WTC11 (cell line): ENCODE measurements at regions not wholly inside any gene's neighbourhood (a gene's known extent, or its start where the extent isn't known, plus 50 kb on each side); places are given as distances from the start of the nearest gene placed in this dataset.

ENCODE experiments used
- ATAC-seq: fragments of 200-7000 bp; cut with Tn5 transposase; 2 replicates; pipeline ENCODE4 v1.10.0; 2021; ENCODE audit warnings: mild to moderate bottlenecking, moderate library complexity
- CTCF ChIA-PET: fragments of 300-600 bp; sonication (Branson Sonifier 250); formaldehyde crosslinking; loops from one replicate; lab custom pipeline; 2021; ENCODE audit warnings: antibody characterized with exemption; lab: Charles Lee
- POLR2A ChIA-PET: fragments of 350-600 bp; sonication (Branson Sonifier 250); formaldehyde crosslinking; loops from one replicate; lab custom pipeline; 2021; ENCODE audit warnings: antibody characterized with exemption; lab: Charles Lee
- DNase-seq: peaks from one replicate; pipeline ENCODE4 v3.0.0; 2021; ENCODE audit warnings: low spot score
- H3K27ac Mint-ChIP-seq: 2 replicates; pipeline ENCODE4 v1.8.0; 2021; ENCODE audit warnings: mixed read lengths
- H3K27me3 Mint-ChIP-seq: 2 replicates; pipeline ENCODE4 v1.8.0; 2021; ENCODE audit warnings: low read depth, mild to moderate bottlenecking, moderate library complexity, mixed read lengths
- H3K36me3 Mint-ChIP-seq: 2 replicates; pipeline ENCODE4 v1.8.0; 2021; ENCODE audit warnings: mixed read lengths
- H3K4me1 Mint-ChIP-seq: 2 replicates; pipeline ENCODE4 v1.8.0; 2022; ENCODE audit warnings: mixed read lengths
- H3K4me3 Mint-ChIP-seq: 2 replicates; pipeline ENCODE4 v1.8.0; 2021; ENCODE audit warnings: mild to moderate bottlenecking, moderate library complexity, mixed read lengths
- H3K9me3 Mint-ChIP-seq: 2 replicates; pipeline ENCODE4 v1.8.0; 2021; ENCODE audit warnings: mixed read lengths
- ATF1 ChIP-seq: sonication (generic); formaldehyde crosslinking; IDR thresholded peaks from 2 replicates; pipeline ENCODE4 v1.8.1; 2023; ENCODE audit warnings: mild to moderate bottlenecking, moderate library complexity, missing genetic modification reagents
- ATF2 ChIP-seq: sonication (generic); formaldehyde crosslinking; IDR thresholded peaks from 2 replicates; pipeline ENCODE4 v1.8.1; 2022; ENCODE audit warnings: low read depth, missing genetic modification reagents, borderline replicate concordance
- CBFB ChIP-seq: sonication (generic); formaldehyde crosslinking; IDR thresholded peaks from 2 replicates; pipeline ENCODE4 v1.8.1; 2022; ENCODE audit warnings: mild to moderate bottlenecking, low read depth, missing genetic modification reagents
- CDX4 ChIP-seq: fragments of 250-450 bp; sonication (Bioruptor Pico); IDR thresholded peaks from 2 replicates; pipeline ENCODE4 v1.9.0; 2021; ENCODE audit warnings: moderate library complexity, mild to moderate bottlenecking, inconsistent platforms, borderline replicate concordance
- CTCF ChIP-seq: fragments of 200-600 bp; IDR thresholded peaks from 2 replicates; pipeline ENCODE4 v1.8.0; 2022; ENCODE audit warnings: antibody characterized with exemption
- E2F4 ChIP-seq: sonication (generic); formaldehyde crosslinking; IDR thresholded peaks from 2 replicates; pipeline ENCODE4 v1.8.1; 2022; ENCODE audit warnings: low read depth, mild to moderate bottlenecking, moderate library complexity, missing genetic modification reagents, borderline replicate concordance
- ELF4 ChIP-seq: sonication (generic); formaldehyde crosslinking; IDR thresholded peaks from 2 replicates; pipeline ENCODE4 v1.8.1; 2022; ENCODE audit warnings: low read depth, mild to moderate bottlenecking, moderate library complexity, missing genetic modification reagents
- FOXK1 ChIP-seq: sonication (generic); formaldehyde crosslinking; IDR thresholded peaks from 2 replicates; pipeline ENCODE4 v1.8.0; 2022; ENCODE audit warnings: mild to moderate bottlenecking, moderate library complexity, missing genetic modification reagents
- FOXP4 ChIP-seq: sonication (generic); formaldehyde crosslinking; IDR thresholded peaks from 2 replicates; pipeline ENCODE4 v1.8.0; 2022; ENCODE audit warnings: mild to moderate bottlenecking, missing genetic modification reagents
- GABPB1 ChIP-seq: sonication (generic); formaldehyde crosslinking; IDR thresholded peaks from 2 replicates; pipeline ENCODE4 v1.8.1; 2023; ENCODE audit warnings: mild to moderate bottlenecking, missing genetic modification reagents
- HMGXB4 ChIP-seq: sonication (generic); formaldehyde crosslinking; IDR thresholded peaks from 2 replicates; pipeline ENCODE4 v1.8.1; 2023; ENCODE audit warnings: mild to moderate bottlenecking, moderate library complexity, missing genetic modification reagents
- MAX ChIP-seq: sonication (generic); formaldehyde crosslinking; IDR thresholded peaks from 2 replicates; pipeline ENCODE4 v1.8.0; 2022; ENCODE audit warnings: mild to moderate bottlenecking, missing genetic modification reagents
- NR2C2 ChIP-seq: sonication (generic); formaldehyde crosslinking; IDR thresholded peaks from 2 replicates; pipeline ENCODE4 v1.8.0; 2022; ENCODE audit warnings: mild to moderate bottlenecking, missing genetic modification reagents
- RORB ChIP-seq: fragments of 250-450 bp; sonication (Bioruptor Pico); IDR thresholded peaks from 2 replicates; pipeline ENCODE4 v1.9.0; 2021; ENCODE audit warnings: mild to moderate bottlenecking
- SOX15 ChIP-seq: fragments of 250-450 bp; sonication (Bioruptor Pico); IDR thresholded peaks from 2 replicates; pipeline ENCODE4 v1.9.0; 2021; ENCODE audit warnings: mild to moderate bottlenecking
- ZBTB43 ChIP-seq: sonication (generic); formaldehyde crosslinking; IDR thresholded peaks from 2 replicates; pipeline ENCODE4 v1.8.1; 2023; ENCODE audit warnings: mild to moderate bottlenecking, missing genetic modification reagents
- ZNF121 ChIP-seq: sonication (generic); formaldehyde crosslinking; IDR thresholded peaks from 2 replicates; pipeline ENCODE4 v1.8.0; 2023; ENCODE audit warnings: missing genetic modification reagents
- ZNF138 ChIP-seq: sonication (generic); formaldehyde crosslinking; conservative IDR thresholded peaks from 2 replicates; pipeline ENCODE4 v1.8.1; 2022; ENCODE audit warnings: mild to moderate bottlenecking, moderate library complexity, missing genetic modification reagents
- ZNF396 ChIP-seq: fragments of 250-450 bp; sonication (Bioruptor Pico); IDR thresholded peaks from 2 replicates; pipeline ENCODE4 v1.8.0; 2021; ENCODE audit warnings: mild to moderate bottlenecking, moderate library complexity, borderline replicate concordance
- ZNF416 ChIP-seq: fragments of 250-450 bp; sonication (Bioruptor Pico); IDR thresholded peaks from 2 replicates; pipeline ENCODE4 v1.9.0; 2021; ENCODE audit warnings: mild to moderate bottlenecking, inconsistent platforms
- ZNF423 ChIP-seq: fragments of 250-450 bp; sonication (Bioruptor Pico); IDR thresholded peaks from 2 replicates; pipeline ENCODE4 v2.1.2; 2022; ENCODE audit warnings: mild to moderate bottlenecking, moderate library complexity

GRCh38 chr18:75730249-75730648 is 302.7 kb upstream of the SMIM21 start:
- ATAC-seq, result no peak
- peaks cover 6% of the 10 kb centered on the region for H3K9me3 Mint-ChIP-seq
- H3K27ac Mint-ChIP-seq, result no peak overlapping the region
- CTCF ChIA-PET, result no interaction called here
- H3K36me3 Mint-ChIP-seq, result peaks cover 3% of the 10 kb centered on the region
- POLR2A ChIA-PET, result interaction anchor here (1.1 kb wide), 1 partner anchor 18 kb away, joined by 3 read pairs; no protein-coding TSS in a partner anchor
- no peak for DNase-seq
- no peak overlapping the region for H3K4me3 Mint-ChIP-seq
- no peaks in the 10 kb centered on the region; the same call in 1 of the 2 replicates for H3K27me3 Mint-ChIP-seq
- TF ChIP-seq ZNF423 (CRISPR knock-in tag), result no peak
- no peak for TF ChIP-seq ELF4
- H3K4me1 Mint-ChIP-seq, result no peaks in the 10 kb centered on the region

GRCh38 chr18:75728621-75729020 is 301.1 kb upstream of the SMIM21 start:
- Mint-ChIP-seq H3K27ac (no peak overlapping the region), H3K36me3 (no peaks in the 10 kb centered on the region), H3K4me3 (no peak overlapping the region), H3K4me1 (peaks cover 2% of the 10 kb centered on the region; the same call in 1 of the 2 replicates), H3K9me3 (peaks cover 3% of the 10 kb centered on the region; the same call in 1 of the 2 replicates), H3K27me3 (no peaks in the 10 kb centered on the region)
- CTCF ChIA-PET, result interaction anchor here (1.1 to 1.3 kb wide), 2 partner anchors 37 to 177 kb away, joined by 3 read pairs; no protein-coding TSS in a partner anchor
- ATAC-seq, result no peak
- TF ChIP-seq ZNF121 (no peak), ZNF396 (CRISPR knock-in tag) (no peak), RORB (CRISPR knock-in tag) (no peak), ATF1 (CRISPR knock-in tag) (no peak), ATF2 (CRISPR knock-in tag) (no peak), SOX15 (no peak), ZNF423 (CRISPR knock-in tag) (no peak)
- no peak for DNase-seq
- POLR2A ChIA-PET, result no interaction called here

- Mint-ChIP-seq H3K9me3 (peaks cover 3% of the 10 kb centered on the region; the same call in 1 of the 2 replicates), H3K36me3 (no peaks in the 10 kb centered on the region), H3K4me1 (peaks cover 3% of the 10 kb centered on the region; the same call in 1 of the 2 replicates), H3K27ac (no peak overlapping the region), H3K27me3 (no peaks in the 10 kb centered on the region), H3K4me3 (no peak overlapping the region)
- ChIA-PET POLR2A (no interaction called here), CTCF (interaction anchor here (0.6 to 1.3 kb wide), 10 partner anchors 9 to 554 kb away, joined by 3 to 4 read pairs (median 3); no protein-coding TSS in a partner anchor)
- peak; percentile 80 for DNase-seq
- ATAC-seq, result peak; percentile 91
- no peak for TF ChIP-seq ZNF416
- no peak for TF ChIP-seq CBFB (CRISPR knock-in tag)
- TF ChIP-seq HMGXB4, result no peak
- no peak for TF ChIP-seq NR2C2 (CRISPR knock-in tag)
- no peak for TF ChIP-seq MAX (CRISPR knock-in tag)
- no peak for TF ChIP-seq CDX4 (CRISPR knock-in tag)
- TF ChIP-seq ZBTB43 (CRISPR knock-in tag), result 0 out of 2 replicates have a peak, but pooled peaks have one; percentile 27
- TF ChIP-seq CTCF, result peak; percentile 83
- TF ChIP-seq E2F4 (CRISPR knock-in tag), result no peak
- no peak for TF ChIP-seq FOXP4
- no peak for TF ChIP-seq GABPB1
- 0 out of 2 replicates have a peak, but pooled peaks have one; percentile 57 for TF ChIP-seq FOXK1 (CRISPR knock-in tag)
- no peak for TF ChIP-seq ZNF138 (CRISPR knock-in tag)
These were observed 300.0 kb upstream of the SMIM21 start for GRCh38 chr18:75727456-75727855.
